ENCODE measurements at regions not wholly inside any gene's neighbourhood (a gene's known extent, or its start where the extent isn't known, plus 50 kb on each side); places are given as distances from the start of the nearest gene placed in this dataset.
"Not testable (repeated sequence)": the region's sequence is repeated elsewhere in the genome, so short reads cannot be mapped to it uniquely, and the experiment has no call there.

GRCh38 chr3:95627293-95627692 lies 1187.1 kb upstream of the EPHA6 start:
- no peak for DNase-seq

- no peak for DNase-seq
Observed at GRCh38 chr3:95627697-95628096, 1186.7 kb upstream of the EPHA6 start.

- DNase-seq, result no peak
Observed at GRCh38 chr3:95629802-95630201, 1184.6 kb upstream of the EPHA6 start.

GRCh38 chr3:95645291-95645690 lies 1169.1 kb upstream of the EPHA6 start:
- DNase-seq, result no peak

- DNase-seq, result no peak
Observed at GRCh38 chr3:95654570-95655362, 1159.6 kb upstream of the EPHA6 start.

- DNase-seq, result no peak
Observed at GRCh38 chr3:95655363-95655986, 1158.9 kb upstream of the EPHA6 start.

- DNase-seq, result no peak
Observed at GRCh38 chr3:95670765-95671164, 1143.6 kb upstream of the EPHA6 start.

GRCh38 chr3:95673215-95673614 lies 1141.2 kb upstream of the EPHA6 start:
- DNase-seq, result no peak

GRCh38 chr3:95705786-95706418 lies 1108.5 kb upstream of the EPHA6 start:
- no peak for DNase-seq

GRCh38 chr3:95707268-95707667 lies 1107.1 kb upstream of the EPHA6 start:
- no peak for DNase-seq

GRCh38 chr3:95710684-95711083 lies 1103.7 kb upstream of the EPHA6 start:
- DNase-seq, result no peak

GRCh38 chr3:95711789-95712188 lies 1102.6 kb upstream of the EPHA6 start:
- DNase-seq, result no peak

- DNase-seq, result no peak
Observed at GRCh38 chr3:95715128-95715527, 1099.3 kb upstream of the EPHA6 start.

- DNase-seq, result no peak
Observed at GRCh38 chr3:95717048-95717447, 1097.3 kb upstream of the EPHA6 start.

GRCh38 chr3:95718168-95718567 lies 1096.2 kb upstream of the EPHA6 start:
- DNase-seq, result no peak

- no peak for DNase-seq
Observed at GRCh38 chr3:95719481-95719880, 1094.9 kb upstream of the EPHA6 start.

GRCh38 chr3:95721938-95722337 lies 1092.5 kb upstream of the EPHA6 start:
- DNase-seq, result no peak

- no peak for DNase-seq
Observed at GRCh38 chr3:95725770-95726169, 1088.6 kb upstream of the EPHA6 start.

- DNase-seq, result no peak
Observed at GRCh38 chr3:95731753-95732152, 1082.6 kb upstream of the EPHA6 start.

- DNase-seq, result no peak
Observed at GRCh38 chr3:95733336-95733735, 1081.1 kb upstream of the EPHA6 start.

GRCh38 chr3:95738045-95738444 lies 1076.3 kb upstream of the EPHA6 start:
- DNase-seq, result no peak

- DNase-seq, result not testable (repeated sequence)
Observed at GRCh38 chr3:95744896-95745295, 1069.5 kb upstream of the EPHA6 start.

GRCh38 chr3:95750097-95750496 lies 1064.3 kb upstream of the EPHA6 start:
- DNase-seq, result no peak
